H1 (cell line): ENCODE measurements at regions not wholly inside any gene's neighbourhood (a gene's known extent, or its start where the extent isn't known, plus 50 kb on each side); places are given as distances from the start of the nearest gene placed in this dataset.

ENCODE experiments used
- SP1 ChIP-seq: IDR thresholded peaks from 2 replicates; pipeline ENCODE4 v1.6.1; 2011; ENCODE audit warnings: low read depth, low read length
- TF ChIP-seq, protein P1 (sequence below): IDR thresholded peaks from 2 replicates; pipeline ENCODE4 v1.6.1; 2012; ENCODE audit warnings: inconsistent platforms

DNA sequence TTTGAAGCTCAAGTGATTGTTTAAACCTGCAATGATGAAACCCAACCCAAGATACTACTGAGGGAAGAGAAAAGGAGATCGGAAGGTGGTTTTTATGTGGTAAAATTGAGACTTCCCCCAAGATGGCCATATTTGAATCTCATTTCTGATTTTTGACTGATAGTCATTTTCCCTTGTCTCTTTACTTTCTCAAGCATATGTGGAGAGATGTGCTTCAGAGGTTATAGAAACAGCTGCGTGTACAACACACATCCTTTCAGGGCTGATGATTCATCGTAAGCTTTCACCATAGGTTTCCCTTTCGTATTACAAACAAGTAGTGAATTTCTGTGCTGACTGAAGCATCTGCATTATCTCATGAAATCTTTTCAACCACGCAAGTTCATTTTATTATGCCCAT lies 276.2 kb downstream of the EMP1 start (continued):
- TF ChIP-seq, protein P1, sequence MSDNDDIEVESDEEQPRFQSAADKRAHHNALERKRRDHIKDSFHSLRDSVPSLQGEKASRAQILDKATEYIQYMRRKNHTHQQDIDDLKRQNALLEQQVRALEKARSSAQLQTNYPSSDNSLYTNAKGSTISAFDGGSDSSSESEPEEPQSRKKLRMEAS: no peak
- no peak for TF ChIP-seq SP1
- TF ChIP-seq, all 59 proteins: peak for 0
